Activated CD4-positive, alpha-beta memory T cell treated with anti-CD3 and anti-CD28 coated beads for 36 hours (primary cell): ENCODE measurements at regions not wholly inside any gene's neighbourhood (a gene's known extent, or its start where the extent isn't known, plus 50 kb on each side); places are given as distances from the start of the nearest gene placed in this dataset.
"Not testable (repeated sequence)": the region's sequence is repeated elsewhere in the genome, so short reads cannot be mapped to it uniquely, and the experiment has no call there.

ENCODE experiments used
- CTCF ChIA-PET: fragments of 350-600 bp; sonication (Branson Sonifier 250); formaldehyde crosslinking; loops from one replicate; lab custom pipeline; 2021; ENCODE audit warnings: antibody characterized with exemption, inconsistent platforms; lab: Charles Lee
- POLR2A ChIA-PET: fragments of 350-600 bp; sonication (Branson Sonifier 250); formaldehyde crosslinking; loops from one replicate; lab custom pipeline; 2021; ENCODE audit warnings: antibody characterized with exemption; lab: Charles Lee
- DNase-seq: peaks from one replicate; pipeline ENCODE4 v3.0.0-alpha.2; 2020
- H3K27ac Mint-ChIP-seq: one replicate; pipeline ENCODE4 v1.8.0; 2021; ENCODE audit warnings: mixed read lengths
- H3K27me3 Mint-ChIP-seq: one replicate; pipeline ENCODE4 v1.8.0; 2021; ENCODE audit warnings: mixed read lengths
- H3K36me3 Mint-ChIP-seq: one replicate; pipeline ENCODE4 v1.8.0; 2021; ENCODE audit warnings: mixed read lengths
- H3K4me1 Mint-ChIP-seq: one replicate; pipeline ENCODE4 v1.8.0; 2021; ENCODE audit warnings: low read depth, mixed read lengths
- H3K4me3 Mint-ChIP-seq: one replicate; pipeline ENCODE4 v1.8.0; 2021; ENCODE audit warnings: mild to moderate bottlenecking, mixed read lengths
- H3K9me3 Mint-ChIP-seq: one replicate; pipeline ENCODE4 v1.8.0; 2021; ENCODE audit warnings: mixed read lengths
- intact Hi-C: fragments of 100-400 bp; cut with micrococcal nuclease; formaldehyde crosslinking; loops from one replicate; pipeline ENCODE4 v1.15.1; 2023

DNA sequence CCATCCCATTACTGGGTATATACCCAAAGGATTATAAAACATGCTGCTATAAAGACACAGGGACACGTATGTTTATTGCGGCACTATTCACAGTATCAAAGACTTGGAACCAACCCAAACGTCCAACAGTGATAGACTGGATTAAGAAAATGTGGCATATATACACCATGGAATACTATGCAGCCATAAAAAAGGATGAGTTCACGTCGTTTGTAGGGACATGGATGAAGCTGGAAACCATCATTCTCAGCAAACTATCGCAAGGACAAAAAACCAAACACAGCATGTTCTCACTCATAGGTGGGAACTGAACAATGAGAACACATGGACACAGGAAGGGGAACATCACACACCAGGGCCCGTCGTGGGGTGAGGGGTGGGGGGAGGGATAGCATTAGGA, 106.1 kb downstream of the CHD1L start:
- H3K27ac Mint-ChIP-seq, H3K4me3 Mint-ChIP-seq, intact Hi-C loops, H3K4me1 Mint-ChIP-seq, CTCF ChIA-PET, H3K36me3 Mint-ChIP-seq, H3K9me3 Mint-ChIP-seq, DNase-seq, POLR2A ChIA-PET: not testable (repeated sequence)
- H3K27me3 Mint-ChIP-seq: peaks cover 24% of the 10 kb centered on the region

DNA sequence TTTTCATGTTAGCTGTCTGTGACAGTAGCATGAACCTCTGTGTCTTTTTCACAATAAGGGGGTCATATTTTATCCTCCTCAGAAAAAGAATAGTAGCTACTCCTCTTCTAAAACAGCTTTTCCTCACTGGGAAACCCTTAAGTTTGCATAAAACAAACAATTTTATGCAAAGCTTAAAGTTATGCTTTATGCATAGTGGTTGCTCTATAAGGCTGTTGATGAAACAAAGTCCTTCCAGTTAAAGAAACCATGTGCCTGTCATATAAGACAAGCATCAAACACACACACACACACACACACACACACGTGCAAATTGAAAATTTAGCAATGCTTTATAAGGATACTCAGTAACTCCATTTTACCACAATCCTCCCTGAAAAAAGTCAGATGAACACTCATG, 107.0 kb downstream of the CHD1L start:
- ChIA-PET POLR2A (no interaction called here), CTCF (no interaction called here)
- H3K27ac Mint-ChIP-seq: no peak overlapping the region
- H3K4me1 Mint-ChIP-seq: no peaks in the 10 kb centered on the region
- peaks cover 17% of the 10 kb centered on the region for H3K27me3 Mint-ChIP-seq
- H3K4me3 Mint-ChIP-seq: no peak overlapping the region
- no peak for DNase-seq
- H3K9me3 Mint-ChIP-seq: no peaks in the 10 kb centered on the region
- no peaks in the 10 kb centered on the region for H3K36me3 Mint-ChIP-seq
- intact Hi-C loops: no loop called here

DNA sequence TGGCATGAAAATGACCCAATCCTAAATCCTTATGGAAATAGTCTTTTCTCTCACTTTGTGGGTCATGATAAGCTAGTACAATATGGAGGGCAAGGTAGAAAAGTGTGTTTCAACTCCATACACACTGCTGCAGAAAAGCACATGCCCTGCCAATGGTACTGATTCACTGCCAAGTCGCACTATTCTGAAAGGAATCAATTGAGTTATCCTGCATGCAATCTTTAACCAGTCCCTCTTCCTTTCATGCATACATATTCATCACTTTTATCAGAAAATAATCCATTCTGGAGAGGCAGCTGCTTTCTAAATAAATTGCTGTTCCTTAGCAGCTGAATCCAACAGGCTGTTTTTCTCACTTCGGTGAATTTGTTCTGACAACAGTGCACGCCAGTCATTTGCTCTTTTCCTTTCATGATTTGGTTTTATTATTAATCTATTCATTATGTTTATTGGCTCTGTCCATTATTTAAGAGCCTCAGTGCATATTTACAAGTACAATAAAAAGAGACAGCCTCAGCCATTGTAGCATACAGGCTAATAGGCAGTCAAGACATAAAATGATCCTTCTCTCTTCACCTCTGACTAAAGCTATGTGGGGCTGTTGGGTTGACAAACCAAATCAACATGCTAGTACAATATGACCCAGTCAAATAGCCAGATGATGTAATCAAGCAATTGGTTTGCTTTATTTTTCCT, 108.8 kb downstream of the CHD1L start:
- no peak for DNase-seq
- Mint-ChIP-seq H3K4me1 (no peaks in the 10 kb centered on the region), H3K27me3 (peaks cover 10% of the 10 kb centered on the region), H3K9me3 (no peaks in the 10 kb centered on the region), H3K4me3 (no peak overlapping the region), H3K36me3 (no peaks in the 10 kb centered on the region), H3K27ac (no peak overlapping the region)
- ChIA-PET POLR2A (no interaction called here), CTCF (no interaction called here)
- intact Hi-C loops: no loop called here

DNA sequence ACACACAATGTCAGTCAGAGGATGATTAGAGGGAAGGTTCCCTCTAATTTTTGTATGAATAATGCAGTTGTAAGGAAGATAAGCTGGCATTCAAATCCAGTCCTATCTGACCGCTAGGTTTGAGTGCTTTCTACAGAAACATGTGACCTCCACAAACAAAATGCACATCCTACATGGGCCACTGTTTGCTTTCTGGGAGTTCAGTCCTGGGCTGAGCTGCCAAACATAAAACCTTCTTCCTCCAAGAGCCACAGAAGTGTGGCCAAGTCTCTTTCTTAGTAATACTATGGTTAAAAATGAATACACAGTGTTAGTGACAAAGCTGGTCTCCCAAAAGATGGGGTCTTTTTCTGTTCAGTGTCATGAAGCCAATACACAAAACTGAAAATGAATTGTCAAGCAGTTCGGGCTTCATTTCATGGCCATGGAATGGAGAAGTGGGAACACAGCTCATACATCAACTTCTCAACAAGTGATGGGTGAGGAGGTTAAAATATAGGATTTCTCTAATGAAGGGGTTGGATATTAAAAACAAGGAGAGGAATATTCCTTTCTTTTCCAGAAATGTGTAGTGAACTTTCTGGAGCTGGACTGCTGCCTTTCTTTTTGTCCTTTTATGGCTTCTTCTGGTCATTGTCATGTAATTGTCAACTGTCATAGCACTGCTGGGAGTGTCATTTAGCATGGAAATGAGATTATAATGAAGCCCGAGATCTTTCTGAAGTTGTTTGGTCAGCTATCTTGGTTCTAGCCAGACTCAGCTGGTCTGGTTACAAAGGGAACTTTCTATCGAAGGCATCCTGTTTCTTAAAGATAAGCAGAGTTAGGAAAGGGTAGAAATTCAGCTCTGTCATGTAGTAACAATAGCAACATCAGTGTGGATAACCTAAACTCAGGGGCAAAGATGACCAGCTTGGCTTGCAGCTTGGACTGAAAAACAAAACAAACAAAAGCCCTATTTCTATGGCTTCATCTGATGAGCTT, 135.1 kb downstream of the CHD1L start:
- intact Hi-C loops: no loop called here
- Mint-ChIP-seq H3K9me3 (peaks cover 14% of the 10 kb centered on the region), H3K27me3 (peaks cover 15% of the 10 kb centered on the region), H3K36me3 (peaks cover 2% of the 10 kb centered on the region), H3K4me3 (no peak overlapping the region), H3K27ac (no peak overlapping the region), H3K4me1 (no peaks in the 10 kb centered on the region)
- CTCF ChIA-PET: interaction anchor here (1.2 to 3.6 kb wide), 2 partner anchors 11 to 97 kb away, joined by 3 to 30 read pairs; no protein-coding TSS in a partner anchor
- POLR2A ChIA-PET: no interaction called here
- DNase-seq: no peak

DNA sequence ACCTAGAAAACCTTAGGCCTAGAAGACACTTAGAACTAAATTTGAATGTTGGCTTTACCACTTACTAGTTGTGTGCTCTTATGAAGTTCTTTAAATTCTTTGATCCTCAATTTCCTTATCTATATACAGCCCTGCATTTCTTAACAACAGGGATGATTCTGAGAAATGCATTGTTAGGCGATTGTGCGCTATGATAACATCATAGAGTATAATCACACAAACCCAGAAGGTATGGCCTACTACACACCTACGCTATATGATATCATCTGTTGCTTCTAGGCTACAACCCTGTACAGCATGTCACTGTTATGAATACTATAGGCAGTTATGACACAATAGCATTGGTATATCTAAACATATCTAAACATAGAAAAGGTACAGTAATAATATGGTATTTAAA, 137.4 kb downstream of the CHD1L start:
- intact Hi-C loops: no loop called here
- Mint-ChIP-seq H3K9me3 (peaks cover 2% of the 10 kb centered on the region), H3K27ac (no peak overlapping the region), H3K4me3 (no peak overlapping the region), H3K4me1 (peaks cover 3% of the 10 kb centered on the region), H3K27me3 (peaks cover 4% of the 10 kb centered on the region), H3K36me3 (no peaks in the 10 kb centered on the region)
- ChIA-PET CTCF (interaction anchor here (3.6 kb wide), 1 partner anchor 9 kb away, joined by 30 read pairs; no protein-coding TSS in a partner anchor), POLR2A (no interaction called here)
- DNase-seq: no peak

DNA sequence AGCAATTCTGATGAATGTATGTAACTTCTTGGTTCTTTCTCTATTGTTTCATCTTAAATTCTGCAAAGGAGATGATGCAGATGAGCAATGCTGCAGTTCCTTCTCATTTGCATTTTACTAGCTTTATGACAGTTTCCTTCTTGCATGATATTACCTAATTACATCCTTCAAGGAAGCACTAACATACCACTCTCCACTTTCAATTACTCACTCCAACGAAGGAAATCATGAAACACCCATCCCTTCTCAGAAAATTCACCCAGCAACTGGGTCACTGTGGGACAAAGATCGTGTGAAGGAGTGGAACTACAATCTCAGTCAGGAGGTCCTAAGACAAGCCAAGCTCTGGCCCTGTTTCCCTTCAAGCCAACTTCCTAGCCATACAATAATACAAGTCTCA, 142.3 kb downstream of the CHD1L start:
- Mint-ChIP-seq H3K27me3 (peaks cover 4% of the 10 kb centered on the region), H3K4me3 (no peak overlapping the region), H3K27ac (no peak overlapping the region), H3K9me3 (no peaks in the 10 kb centered on the region), H3K36me3 (no peaks in the 10 kb centered on the region), H3K4me1 (peaks cover 4% of the 10 kb centered on the region)
- POLR2A ChIA-PET: no interaction called here
- no peak for DNase-seq
- intact Hi-C loops: no loop called here
- CTCF ChIA-PET: interaction anchor here (1.2 kb wide), 1 partner anchor 111 kb away, joined by 3 read pairs; no protein-coding TSS in a partner anchor

DNA sequence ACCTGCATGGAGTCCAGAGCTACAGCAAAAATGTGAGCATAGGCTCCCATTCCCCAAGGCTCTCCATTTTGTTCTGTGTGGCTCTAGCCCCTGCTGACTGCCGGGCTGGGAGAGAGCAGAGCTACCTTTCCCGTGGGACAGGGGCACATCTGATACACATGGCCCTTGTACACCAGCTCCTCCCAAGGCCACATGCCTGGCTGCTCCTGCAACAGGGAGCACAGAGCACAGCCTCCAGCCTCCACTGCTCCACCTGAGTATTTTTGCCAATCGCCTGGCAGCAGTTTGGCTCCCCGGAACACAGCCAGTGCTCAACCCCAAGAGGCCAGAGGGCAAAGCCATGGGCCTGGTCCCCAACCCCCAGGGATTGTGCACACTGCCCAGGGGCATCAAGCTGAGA, 146.5 kb downstream of the CHD1L start:
- Mint-ChIP-seq H3K36me3 (no peaks in the 10 kb centered on the region), H3K27me3 (peaks cover 16% of the 10 kb centered on the region), H3K4me1 (peaks cover 4% of the 10 kb centered on the region), H3K9me3 (peaks cover 2% of the 10 kb centered on the region), H3K4me3 (no peak overlapping the region), H3K27ac (no peak overlapping the region)
- DNase-seq: no peak
- CTCF ChIA-PET: interaction anchor here (0.7 to 5.2 kb wide), 6 partner anchors 11 to 504 kb away, joined by 3 to 79 read pairs (median 10); no protein-coding TSS in a partner anchor
- intact Hi-C loops: no loop called here
- POLR2A ChIA-PET: no interaction called here

DNA sequence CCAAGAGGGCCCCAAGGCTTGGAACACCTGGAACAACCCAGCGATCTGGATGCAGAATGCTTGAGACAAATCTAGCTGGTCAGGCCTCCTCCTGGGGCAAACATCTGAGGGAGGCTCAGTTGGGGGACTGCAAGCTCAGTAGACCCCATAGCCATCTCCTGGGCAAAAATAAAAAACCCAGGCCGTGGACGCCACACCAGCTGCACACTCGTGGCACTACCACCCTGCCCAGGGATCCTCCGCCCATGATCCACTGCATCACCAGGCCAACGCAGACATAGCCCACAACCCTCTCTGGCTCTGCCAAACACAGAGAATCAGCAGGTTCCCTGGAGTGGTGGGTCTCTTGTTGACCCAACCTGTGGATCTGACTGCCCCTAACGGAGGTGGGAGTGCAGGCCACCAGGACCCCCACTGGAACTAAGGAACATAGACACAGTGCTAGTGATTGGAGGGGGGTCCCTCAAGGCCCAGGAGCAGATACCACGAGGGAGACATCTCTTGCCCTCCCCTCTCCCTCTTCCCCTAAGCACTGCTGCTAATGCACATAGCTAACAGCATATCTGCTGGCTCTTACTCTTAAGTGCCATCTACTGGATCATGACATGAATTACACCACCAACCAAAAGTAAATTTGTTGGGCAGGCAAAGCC, 147.2 kb downstream of the CHD1L start:
- ChIA-PET POLR2A (no interaction called here), CTCF (interaction anchor here (0.6 to 5.2 kb wide), 14 partner anchors 9 to 503 kb away, joined by 3 to 79 read pairs (median 4); no protein-coding TSS in a partner anchor)
- no peak for DNase-seq
- Mint-ChIP-seq H3K27ac (no peak overlapping the region), H3K9me3 (peaks cover 2% of the 10 kb centered on the region), H3K36me3 (no peaks in the 10 kb centered on the region), H3K27me3 (peaks cover 16% of the 10 kb centered on the region), H3K4me3 (no peak overlapping the region), H3K4me1 (peaks cover 4% of the 10 kb centered on the region)
- intact Hi-C loops: loop anchor here (1.0 kb wide), 1 partner anchor 116 kb away; no protein-coding TSS in a partner anchor

DNA sequence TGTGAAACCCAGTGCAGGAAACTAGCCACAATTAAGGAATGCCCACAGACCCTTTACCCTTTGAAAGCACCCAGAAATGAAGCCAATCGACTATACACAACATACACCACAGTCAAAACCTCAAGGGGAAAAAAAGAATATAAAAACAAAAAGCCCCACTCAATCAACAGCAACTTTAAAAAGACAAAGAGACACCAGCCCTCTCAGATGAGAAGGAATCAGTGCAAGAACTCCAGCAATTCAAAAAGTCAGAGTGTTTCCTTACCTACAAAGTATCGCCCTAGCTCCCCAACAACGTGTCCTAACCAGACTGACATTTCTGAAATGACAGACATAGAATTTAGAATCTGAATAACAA, 147.7 kb downstream of the CHD1L start:
- no peak for DNase-seq
- Mint-ChIP-seq H3K27me3 (peaks cover 16% of the 10 kb centered on the region), H3K36me3 (no peaks in the 10 kb centered on the region), H3K9me3 (peaks cover 2% of the 10 kb centered on the region), H3K4me3 (no peak overlapping the region), H3K27ac (no peak overlapping the region), H3K4me1 (no peaks in the 10 kb centered on the region)
- ChIA-PET CTCF (interaction anchor here (0.6 to 5.2 kb wide), 15 partner anchors 9 to 503 kb away, joined by 3 to 79 read pairs (median 4); no protein-coding TSS in a partner anchor), POLR2A (no interaction called here)
- intact Hi-C loops: loop anchor here (1.0 kb wide), 1 partner anchor 117 kb away; no protein-coding TSS in a partner anchor

DNA sequence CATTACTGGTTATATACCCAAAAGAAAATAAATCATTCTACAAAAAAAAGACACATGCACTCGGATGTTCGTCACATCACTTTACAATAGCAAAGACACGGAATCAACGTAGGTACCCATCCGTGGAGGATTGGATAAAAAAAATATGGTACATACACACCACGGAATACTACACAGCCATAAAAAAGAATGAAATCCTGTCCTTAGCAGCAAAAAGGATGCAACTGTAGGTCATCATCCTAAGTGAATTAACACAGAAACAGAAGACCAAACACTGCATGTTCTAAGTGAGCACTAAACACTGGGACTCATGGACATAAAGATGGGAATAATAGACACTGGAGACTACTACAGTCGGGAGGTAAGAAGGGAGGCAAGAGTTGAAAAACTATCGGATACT, 148.6 kb downstream of the CHD1L start:
- intact Hi-C loops: no loop called here
- H3K27me3 Mint-ChIP-seq: peaks cover 16% of the 10 kb centered on the region

DNA sequence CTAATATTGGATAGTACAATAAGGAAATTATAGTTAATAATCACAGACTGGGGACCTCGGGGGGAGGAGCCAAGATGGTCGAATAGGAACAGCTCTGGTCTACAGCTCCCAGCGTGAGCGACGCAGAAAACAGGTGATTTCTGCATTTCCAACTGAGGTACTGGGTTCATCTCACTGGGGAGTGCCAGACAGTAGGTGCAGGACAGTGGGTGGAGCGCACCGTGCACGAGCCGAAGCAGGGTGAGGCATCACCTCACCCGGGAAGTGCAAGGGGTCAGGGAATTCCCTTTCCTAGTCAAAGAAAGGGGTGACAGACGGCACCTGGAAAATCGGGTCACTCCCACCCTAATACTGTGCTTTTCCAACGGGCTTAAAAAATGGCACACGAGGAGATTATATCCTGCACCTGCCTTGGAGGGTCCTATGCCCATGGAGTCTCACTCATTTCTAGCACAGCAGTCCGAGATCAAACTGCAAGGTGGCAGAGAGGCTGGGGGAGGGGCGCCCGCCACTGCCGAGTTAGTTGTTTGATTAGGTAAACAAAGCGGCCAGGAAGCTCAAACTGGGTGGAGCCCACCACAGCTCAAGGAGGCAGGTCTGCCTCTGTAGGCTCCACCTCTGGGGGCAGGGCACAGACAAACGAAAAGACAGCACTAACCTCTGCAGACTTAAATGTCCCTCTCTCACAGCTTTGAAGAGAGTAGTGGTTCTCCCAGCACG, 138.8 kb upstream of the BCL9 start:
- CTCF ChIA-PET: interaction anchor here (1.1 to 2.2 kb wide), 2 partner anchors 12 to 14 kb away, joined by 3 to 11 read pairs; no protein-coding TSS in a partner anchor
- intact Hi-C loops, H3K36me3 Mint-ChIP-seq, H3K4me1 Mint-ChIP-seq, DNase-seq, POLR2A ChIA-PET, H3K4me3 Mint-ChIP-seq, H3K27ac Mint-ChIP-seq: not testable (repeated sequence)
- Mint-ChIP-seq H3K9me3 (peaks cover 13% of the 10 kb centered on the region), H3K27me3 (peaks cover 34% of the 10 kb centered on the region)

More for the DNA sequence above, 148.6 kb downstream of the CHD1L start:
- ChIA-PET POLR2A (no interaction called here), CTCF (interaction anchor here (0.9 to 5.2 kb wide), 3 partner anchors 37 to 123 kb away, joined by 3 to 79 read pairs (median 3); no protein-coding TSS in a partner anchor)
- Mint-ChIP-seq H3K9me3 (peaks cover 2% of the 10 kb centered on the region), H3K4me3 (no peak overlapping the region), H3K36me3 (no peaks in the 10 kb centered on the region), H3K27ac (no peak overlapping the region), H3K4me1 (no peaks in the 10 kb centered on the region)
- DNase-seq: no peak
